SU-DHL-6 (cell line): ENCODE measurements at regions not wholly inside any gene's neighbourhood (a gene's known extent, or its start where the extent isn't known, plus 50 kb on each side); places are given as distances from the start of the nearest gene placed in this dataset.

Source experiments
- H2AFZ ChIP-seq: fragments of 200-600 bp; sonication (generic); 2 replicates; pipeline ENCODE4 v1.6.1; 2014; ENCODE audit warnings: low read depth, mild to moderate bottlenecking, moderate library complexity, mixed read lengths, antibody characterized with exemption, low read length; ENCODE audit not compliant: severe bottlenecking
- H3F3A ChIP-seq: fragments of 200-600 bp; shearing (Covaris generic); 2 replicates; pipeline ENCODE4 v1.6.0; 2016; ENCODE audit warnings: antibody characterized with exemption, mild to moderate bottlenecking; ENCODE audit not compliant: insufficient read depth
- H3K27ac ChIP-seq: fragments of 200-600 bp; sonication (generic); 2 replicates; pipeline ENCODE4 v1.5.1; 2016; ENCODE audit warnings: low read depth, mild to moderate bottlenecking, low read length, moderate library complexity, mixed read lengths
- H3K27me3 ChIP-seq: fragments of 200-600 bp; sonication (generic), shearing (Covaris generic); 2 replicates; pipeline ENCODE4 v1.6.0; 2014; ENCODE audit warnings: mild to moderate bottlenecking, low read length
- H3K36me3 ChIP-seq: fragments of 200-600 bp; sonication (generic); 2 replicates; pipeline ENCODE4 v1.6.1; 2014; ENCODE audit warnings: mild to moderate bottlenecking, low read length, mixed read lengths
- H3K4me2 ChIP-seq: fragments of 300-600, 200-600 bp; shearing (Covaris generic), sonication (generic); 2 replicates; pipeline ENCODE4 v1.6.0; 2014; ENCODE audit warnings: low read length, low read depth, mild to moderate bottlenecking; ENCODE audit not compliant: poor library complexity, severe bottlenecking
- H3K4me3 ChIP-seq: fragments of 200-600 bp; sonication (generic); 2 replicates; pipeline ENCODE4 v1.5.1; 2014; ENCODE audit warnings: antibody characterized with exemption, low read length, mild to moderate bottlenecking, mixed read lengths; ENCODE audit not compliant: insufficient read depth, poor library complexity, severe bottlenecking
- H3K79me2 ChIP-seq: fragments of 200-600 bp; sonication (generic); 2 replicates; pipeline ENCODE4 v1.6.1; 2014; ENCODE audit warnings: mild to moderate bottlenecking, low read length, moderate library complexity; ENCODE audit not compliant: insufficient read depth
- H3K9ac ChIP-seq: fragments of 200-600 bp; sonication (generic); 2 replicates; pipeline ENCODE4 v1.7.0; 2014; ENCODE audit warnings: mild to moderate bottlenecking, low read length
- H3K9me2 ChIP-seq: fragments of 200-600 bp; sonication (generic); replicated peaks from 2 replicates; pipeline ENCODE4 v1.6.1; 2014; ENCODE audit warnings: low read length; ENCODE audit not compliant: insufficient read depth
- H3K9me3 ChIP-seq: fragments of 200-600 bp; sonication (generic); 2 replicates; pipeline ENCODE4 v1.6.1; 2014; ENCODE audit warnings: low read length, mixed read lengths; ENCODE audit not compliant: insufficient read depth
- H4K20me1 ChIP-seq: fragments of 200-600 bp; sonication (generic); 2 replicates; pipeline ENCODE4 v1.6.1; 2014; ENCODE audit warnings: low read depth, mild to moderate bottlenecking, antibody characterized with exemption, low read length, moderate library complexity, mixed read lengths
- EZH2phosphoT487 ChIP-seq: fragments of 200-600 bp; sonication (generic), shearing (Covaris generic); conservative IDR thresholded peaks from 2 replicates; pipeline ENCODE4 v1.6.1; 2018; ENCODE audit warnings: mild to moderate bottlenecking, antibody characterized with exemption, low read length, moderate library complexity, mixed read lengths
- TF ChIP-seq, protein P1 (sequence below): fragments of 200-600 bp; sonication (generic); IDR thresholded peaks from one replicate; pipeline ENCODE4 v1.5.1; 2017; ENCODE audit warnings: antibody characterized with exemption, mild to moderate bottlenecking, low read length, moderate library complexity; ENCODE audit not compliant: insufficient read depth, poor library complexity, severe bottlenecking

DNA sequence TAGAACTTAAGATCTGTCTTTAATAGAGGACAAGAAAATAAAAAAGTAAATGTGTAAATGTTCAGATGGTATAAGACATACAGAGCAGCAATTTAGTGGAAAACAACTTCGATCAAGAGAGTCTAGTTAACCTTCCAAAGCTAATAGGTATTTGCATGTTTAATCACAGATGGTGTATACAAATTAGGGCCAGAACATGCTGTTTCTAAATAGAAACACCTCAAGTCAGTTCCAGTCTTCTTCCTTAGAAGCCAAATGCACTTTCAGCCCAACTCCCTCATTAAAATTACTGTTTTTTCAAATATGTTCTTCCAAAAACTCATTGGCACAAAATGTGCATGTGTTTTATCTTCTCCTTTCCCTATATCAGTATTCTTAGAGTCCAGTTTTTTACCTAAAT lies 604.4 kb downstream of the SLC6A15 start:
- no peaks in the 10 kb centered on the region for H3K9me3 ChIP-seq
- H3K4me2 ChIP-seq, result no peak overlapping the region
- no peaks in the 10 kb centered on the region for H3K79me2 ChIP-seq
- no peak overlapping the region for H3K27ac ChIP-seq
- no peaks in the 10 kb centered on the region for H3K9me2 ChIP-seq
- H3K9ac ChIP-seq, result no peak overlapping the region
- no peak overlapping the region for H2AFZ ChIP-seq
- H3K4me3 ChIP-seq, result no peak overlapping the region
- no peaks in the 10 kb centered on the region for H4K20me1 ChIP-seq
- H3K27me3 ChIP-seq, result no peaks in the 10 kb centered on the region
- H3K36me3 ChIP-seq, result no peaks in the 10 kb centered on the region
- TF ChIP-seq, protein P1, sequence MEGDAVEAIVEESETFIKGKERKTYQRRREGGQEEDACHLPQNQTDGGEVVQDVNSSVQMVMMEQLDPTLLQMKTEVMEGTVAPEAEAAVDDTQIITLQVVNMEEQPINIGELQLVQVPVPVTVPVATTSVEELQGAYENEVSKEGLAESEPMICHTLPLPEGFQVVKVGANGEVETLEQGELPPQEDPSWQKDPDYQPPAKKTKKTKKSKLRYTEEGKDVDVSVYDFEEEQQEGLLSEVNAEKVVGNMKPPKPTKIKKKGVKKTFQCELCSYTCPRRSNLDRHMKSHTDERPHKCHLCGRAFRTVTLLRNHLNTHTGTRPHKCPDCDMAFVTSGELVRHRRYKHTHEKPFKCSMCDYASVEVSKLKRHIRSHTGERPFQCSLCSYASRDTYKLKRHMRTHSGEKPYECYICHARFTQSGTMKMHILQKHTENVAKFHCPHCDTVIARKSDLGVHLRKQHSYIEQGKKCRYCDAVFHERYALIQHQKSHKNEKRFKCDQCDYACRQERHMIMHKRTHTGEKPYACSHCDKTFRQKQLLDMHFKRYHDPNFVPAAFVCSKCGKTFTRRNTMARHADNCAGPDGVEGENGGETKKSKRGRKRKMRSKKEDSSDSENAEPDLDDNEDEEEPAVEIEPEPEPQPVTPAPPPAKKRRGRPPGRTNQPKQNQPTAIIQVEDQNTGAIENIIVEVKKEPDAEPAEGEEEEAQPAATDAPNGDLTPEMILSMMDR, result no peak
- no peak for TF ChIP-seq EZH2phosphoT487
- H3F3A ChIP-seq, result no peaks in the 10 kb centered on the region

DNA sequence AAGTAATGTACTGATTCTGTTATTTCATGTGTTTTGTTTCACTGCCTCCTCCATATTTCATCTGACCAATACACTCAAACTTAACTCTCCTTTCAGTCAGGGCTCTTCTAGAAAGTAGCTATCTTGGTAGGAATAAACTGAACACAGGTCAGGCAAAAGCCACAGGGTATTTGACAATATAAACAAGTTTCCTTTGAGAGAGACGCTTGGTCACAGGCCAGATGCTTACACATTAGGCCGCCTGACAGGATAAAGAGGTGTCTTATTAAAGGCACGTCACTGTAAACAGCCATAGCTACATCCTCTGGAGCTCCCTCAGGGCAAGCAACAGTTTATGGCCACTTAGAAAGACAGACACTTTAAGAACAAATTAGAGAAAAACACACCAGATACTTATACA lies 607.5 kb downstream of the SLC6A15 start:
- Histone ChIP-seq H3K27ac (no peak overlapping the region), H3K9me2 (no peaks in the 10 kb centered on the region), H3K4me2 (no peak overlapping the region), H3K27me3 (no peaks in the 10 kb centered on the region), H3K79me2 (no peaks in the 10 kb centered on the region), H2AFZ (peak overlapping the region; percentile 64), H3K9me3 (no peaks in the 10 kb centered on the region), H3F3A (no peaks in the 10 kb centered on the region), H4K20me1 (no peaks in the 10 kb centered on the region), H3K36me3 (no peaks in the 10 kb centered on the region), H3K4me3 (no peak overlapping the region), H3K9ac (no peak overlapping the region)
- TF ChIP-seq, protein P1, result no peak
- no peak for TF ChIP-seq EZH2phosphoT487

DNA sequence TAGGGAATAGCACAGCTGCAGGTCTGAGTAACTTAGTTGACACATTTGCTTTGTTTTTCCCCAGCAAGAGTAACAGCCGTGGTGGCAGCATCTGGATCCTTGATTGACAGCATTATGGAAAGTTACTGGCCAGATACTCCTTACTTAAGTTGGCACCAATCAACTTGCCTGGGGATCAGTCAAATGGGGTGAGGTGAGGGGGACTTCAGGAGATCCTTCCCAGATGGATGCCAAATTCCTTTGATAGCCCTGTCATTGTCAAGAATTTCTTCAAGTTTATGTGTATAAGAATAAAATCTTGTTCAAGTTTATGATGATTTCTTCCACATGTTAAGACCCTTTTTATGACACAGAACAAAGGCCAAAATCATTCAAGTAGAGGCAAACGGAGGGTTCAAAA lies 618.4 kb downstream of the SLC6A15 start:
- Histone ChIP-seq H3K36me3 (no peaks in the 10 kb centered on the region), H3K4me2 (no peak overlapping the region), H3F3A (no peaks in the 10 kb centered on the region), H3K9ac (no peak overlapping the region), H3K4me3 (no peak overlapping the region), H3K27me3 (no peaks in the 10 kb centered on the region), H3K9me3 (no peaks in the 10 kb centered on the region), H3K9me2 (no peaks in the 10 kb centered on the region), H3K79me2 (no peaks in the 10 kb centered on the region), H2AFZ (no peak overlapping the region), H3K27ac (no peak overlapping the region), H4K20me1 (no peaks in the 10 kb centered on the region)
- TF ChIP-seq, protein P1, result no peak
- TF ChIP-seq EZH2phosphoT487, result no peak
